ENCODE measurements at regions not wholly inside any gene's neighbourhood (a gene's known extent, or its start where the extent isn't known, plus 50 kb on each side); places are given as distances from the start of the nearest gene placed in this dataset.
A peak's percentile ranks its signal among the peaks of the same experiment; 100 is the strongest.

- Histone ChIP-seq H3K27ac (ENCODE audit: insufficient read depth, low read length, poor library complexity, severe bottlenecking) (no peak overlapping the region), H3K4me1 (ENCODE audit: control insufficient read depth, insufficient read depth, low read length, poor library complexity, severe bottlenecking) (no peaks in the 10 kb centered on the region), H3K4me3 (ENCODE audit: low read depth, low read length) (no peak overlapping the region), H3K9me3 (ENCODE audit: control insufficient read depth in 2 of 2, low read length in 2 of 2) (no peaks in the 10 kb centered on the region), H3K27me3 (ENCODE audit: control insufficient read depth, insufficient read depth, low read length) (no peaks in the 10 kb centered on the region), H3K36me3 (ENCODE audit: control insufficient read depth, insufficient read depth, low read length) (no peaks in the 10 kb centered on the region)
- Mint-ChIP-seq H3K27me3 (no peaks in the 10 kb centered on the region), H3K9me3 (peaks cover 0 to 8% (median 4%) of the 10 kb centered on the region in 7 donors), H3K4me1 (no peaks in the 10 kb centered on the region), H3K27ac (no peak overlapping the region), H3K4me3 (no peak overlapping the region), H3K36me3 (no peaks in the 10 kb centered on the region)
- no peak for ATAC-seq (ENCODE audit: low read depth in 2 of 2)
- no peak for DNase-seq
Measured at GRCh38 chr5:164746723-164747122, 1241.3 kb downstream of the MAT2B start.

- no peaks in the 10 kb centered on the region for H3K27me3 ChIP-seq (ENCODE audit: control insufficient read depth, insufficient read depth, low read length)
- peaks cover 0 to 8% (median 4%) of the 10 kb centered on the region in 7 donors for H3K9me3 Mint-ChIP-seq
- no peak overlapping the region for H3K27ac ChIP-seq (ENCODE audit: insufficient read depth, low read length, poor library complexity, severe bottlenecking)
- no peaks in the 10 kb centered on the region for H3K27me3 Mint-ChIP-seq
- no peaks in the 10 kb centered on the region for H3K9me3 ChIP-seq (ENCODE audit: control insufficient read depth in 2 of 2, low read length in 2 of 2)
- no peaks in the 10 kb centered on the region for H3K4me1 ChIP-seq (ENCODE audit: control insufficient read depth, insufficient read depth, low read length, poor library complexity, severe bottlenecking)
- DNase-seq, result no peak
- no peaks in the 10 kb centered on the region for H3K36me3 Mint-ChIP-seq
- ATAC-seq (ENCODE audit: low read depth in 2 of 2), result no peak
- H3K4me1 Mint-ChIP-seq, result no peaks in the 10 kb centered on the region
- no peaks in the 10 kb centered on the region for H3K36me3 ChIP-seq (ENCODE audit: control insufficient read depth, insufficient read depth, low read length)
- no peak overlapping the region for H3K27ac Mint-ChIP-seq
- no peak overlapping the region for H3K4me3 ChIP-seq (ENCODE audit: low read depth, low read length)
- peak overlapping the region in 1 of 4 donors; percentile 43 for H3K4me3 Mint-ChIP-seq
Measured at GRCh38 chr5:164747371-164747770, 1242.0 kb downstream of the MAT2B start.

- Histone ChIP-seq H3K36me3 (ENCODE audit: control insufficient read depth, insufficient read depth, low read length) (no peaks in the 10 kb centered on the region), H3K4me3 (ENCODE audit: low read depth, low read length) (no peak overlapping the region), H3K27me3 (ENCODE audit: control insufficient read depth, insufficient read depth, low read length) (no peaks in the 10 kb centered on the region), H3K27ac (ENCODE audit: insufficient read depth, low read length, poor library complexity, severe bottlenecking) (no peak overlapping the region), H3K9me3 (ENCODE audit: control insufficient read depth in 2 of 2, low read length in 2 of 2) (no peaks in the 10 kb centered on the region), H3K4me1 (ENCODE audit: control insufficient read depth, insufficient read depth, low read length, poor library complexity, severe bottlenecking) (no peaks in the 10 kb centered on the region)
- H3K27me3 Mint-ChIP-seq, result no peaks in the 10 kb centered on the region
- no peak overlapping the region for H3K27ac Mint-ChIP-seq
- no peaks in the 10 kb centered on the region for H3K4me1 Mint-ChIP-seq
- ATAC-seq (ENCODE audit: low read depth in 2 of 2), result no peak
- no peaks in the 10 kb centered on the region for H3K36me3 Mint-ChIP-seq
- H3K9me3 Mint-ChIP-seq, result peaks cover 0 to 5% (median 4%) of the 10 kb centered on the region in 7 donors
- H3K4me3 Mint-ChIP-seq, result no peak overlapping the region
- no peak for DNase-seq
Measured at GRCh38 chr5:164748861-164749260, 1243.4 kb downstream of the MAT2B start.

GRCh38 chr5:164753434-164753833 lies 1248.0 kb downstream of the MAT2B start:
- Histone ChIP-seq H3K27me3 (ENCODE audit: control insufficient read depth, insufficient read depth, low read length) (no peaks in the 10 kb centered on the region), H3K36me3 (ENCODE audit: control insufficient read depth, insufficient read depth, low read length) (no peaks in the 10 kb centered on the region), H3K9me3 (ENCODE audit: control insufficient read depth in 2 of 2, low read length in 2 of 2) (no peaks in the 10 kb centered on the region), H3K27ac (ENCODE audit: insufficient read depth, low read length, poor library complexity, severe bottlenecking) (no peak overlapping the region), H3K4me3 (ENCODE audit: low read depth, low read length) (no peak overlapping the region), H3K4me1 (ENCODE audit: control insufficient read depth, insufficient read depth, low read length, poor library complexity, severe bottlenecking) (no peaks in the 10 kb centered on the region)
- ATAC-seq (ENCODE audit: low read depth in 2 of 2) (no peak), DNase-seq (no peak)
- no peak overlapping the region for H3K4me3 Mint-ChIP-seq
- H3K27me3 Mint-ChIP-seq, result no peaks in the 10 kb centered on the region
- no peak overlapping the region for H3K27ac Mint-ChIP-seq
- H3K36me3 Mint-ChIP-seq, result no peaks in the 10 kb centered on the region
- peaks cover 0 to 8% (median 2%) of the 10 kb centered on the region in 7 donors for H3K9me3 Mint-ChIP-seq
- no peaks in the 10 kb centered on the region for H3K4me1 Mint-ChIP-seq

GRCh38 chr5:164763206-164763605 lies 1257.8 kb downstream of the MAT2B start:
- Mint-ChIP-seq H3K4me3 (no peak overlapping the region), H3K27me3 (no peaks in the 10 kb centered on the region), H3K36me3 (no peaks in the 10 kb centered on the region), H3K27ac (no peak overlapping the region), H3K4me1 (no peaks in the 10 kb centered on the region), H3K9me3 (peaks cover 0 to 12% (median 7%) of the 10 kb centered on the region in 7 donors)
- no peaks in the 10 kb centered on the region for H3K36me3 ChIP-seq (ENCODE audit: control insufficient read depth, insufficient read depth, low read length)
- ATAC-seq (ENCODE audit: low read depth in 2 of 2), result no peak
- H3K4me1 ChIP-seq (ENCODE audit: control insufficient read depth, insufficient read depth, low read length, poor library complexity, severe bottlenecking), result no peaks in the 10 kb centered on the region
- H3K4me3 ChIP-seq (ENCODE audit: low read depth, low read length), result no peak overlapping the region
- H3K9me3 ChIP-seq (ENCODE audit: control insufficient read depth in 2 of 2, low read length in 2 of 2), result no peaks in the 10 kb centered on the region
- H3K27ac ChIP-seq (ENCODE audit: insufficient read depth, low read length, poor library complexity, severe bottlenecking), result no peak overlapping the region
- DNase-seq, result no peak
- H3K27me3 ChIP-seq (ENCODE audit: control insufficient read depth, insufficient read depth, low read length), result no peaks in the 10 kb centered on the region

- no peak for DNase-seq
- Mint-ChIP-seq H3K4me1 (no peaks in the 10 kb centered on the region), H3K27me3 (no peaks in the 10 kb centered on the region), H3K9me3 (peaks cover 7 to 38% (median 12%) of the 10 kb centered on the region in 7 donors), H3K36me3 (no peaks in the 10 kb centered on the region), H3K4me3 (no peak overlapping the region), H3K27ac (no peak overlapping the region)
- no peak overlapping the region for H3K27ac ChIP-seq (ENCODE audit: insufficient read depth, low read length, poor library complexity, severe bottlenecking)
- H3K4me3 ChIP-seq (ENCODE audit: low read depth, low read length), result no peak overlapping the region
- H3K36me3 ChIP-seq (ENCODE audit: control insufficient read depth, insufficient read depth, low read length), result no peaks in the 10 kb centered on the region
- H3K4me1 ChIP-seq (ENCODE audit: control insufficient read depth, insufficient read depth, low read length, poor library complexity, severe bottlenecking), result no peaks in the 10 kb centered on the region
- no peaks in the 10 kb centered on the region for H3K27me3 ChIP-seq (ENCODE audit: control insufficient read depth, insufficient read depth, low read length)
- H3K9me3 ChIP-seq (ENCODE audit: control insufficient read depth in 2 of 2, low read length in 2 of 2), result peaks cover 3 to 5% of the 10 kb centered on the region in 2 experiments
- ATAC-seq (ENCODE audit: low read depth in 2 of 2), result no peak
Measured at GRCh38 chr5:164772122-164772521, 1266.7 kb downstream of the MAT2B start.

GRCh38 chr5:164784230-164784629 lies 1278.8 kb downstream of the MAT2B start:
- Mint-ChIP-seq H3K27me3 (no peaks in the 10 kb centered on the region), H3K4me1 (no peaks in the 10 kb centered on the region), H3K4me3 (no peak overlapping the region), H3K9me3 (peaks cover 0 to 12% (median 3%) of the 10 kb centered on the region in 7 donors), H3K27ac (no peak overlapping the region), H3K36me3 (no peaks in the 10 kb centered on the region)
- Histone ChIP-seq H3K9me3 (ENCODE audit: control insufficient read depth in 2 of 2, low read length in 2 of 2) (no peaks in the 10 kb centered on the region), H3K4me1 (ENCODE audit: control insufficient read depth, insufficient read depth, low read length, poor library complexity, severe bottlenecking) (no peaks in the 10 kb centered on the region), H3K27me3 (ENCODE audit: control insufficient read depth, insufficient read depth, low read length) (no peaks in the 10 kb centered on the region), H3K27ac (ENCODE audit: insufficient read depth, low read length, poor library complexity, severe bottlenecking) (no peak overlapping the region), H3K4me3 (ENCODE audit: low read depth, low read length) (no peak overlapping the region), H3K36me3 (ENCODE audit: control insufficient read depth, insufficient read depth, low read length) (no peaks in the 10 kb centered on the region)
- ATAC-seq (ENCODE audit: low read depth in 2 of 2), result no peak
- no peak for DNase-seq

GRCh38 chr5:164798110-164798509 lies 1292.7 kb downstream of the MAT2B start:
- H3K27ac ChIP-seq (ENCODE audit: insufficient read depth, low read length, poor library complexity, severe bottlenecking), result no peak overlapping the region
- H3K9me3 Mint-ChIP-seq, result peaks cover 0 to 33% (median 6%) of the 10 kb centered on the region in 7 donors
- no peaks in the 10 kb centered on the region for H3K36me3 ChIP-seq (ENCODE audit: control insufficient read depth, insufficient read depth, low read length)
- H3K27ac Mint-ChIP-seq, result no peak overlapping the region
- no peak overlapping the region for H3K4me3 Mint-ChIP-seq
- H3K4me1 Mint-ChIP-seq, result no peaks in the 10 kb centered on the region
- H3K36me3 Mint-ChIP-seq, result no peaks in the 10 kb centered on the region
- peaks cover 2 to 4% of the 10 kb centered on the region in 2 experiments for H3K9me3 ChIP-seq (ENCODE audit: control insufficient read depth in 2 of 2, low read length in 2 of 2)
- ATAC-seq (ENCODE audit: low read depth in 2 of 2), result no peak
- no peaks in the 10 kb centered on the region for H3K27me3 ChIP-seq (ENCODE audit: control insufficient read depth, insufficient read depth, low read length)
- H3K27me3 Mint-ChIP-seq, result no peaks in the 10 kb centered on the region
- no peak overlapping the region for H3K4me3 ChIP-seq (ENCODE audit: low read depth, low read length)
- no peaks in the 10 kb centered on the region for H3K4me1 ChIP-seq (ENCODE audit: control insufficient read depth, insufficient read depth, low read length, poor library complexity, severe bottlenecking)
- DNase-seq, result no peak
